Skeletal muscle tissue (tissue), 3 donors: ENCODE measurements at regions not wholly inside any gene's neighbourhood (a gene's known extent, or its start where the extent isn't known, plus 50 kb on each side); places are given as distances from the start of the nearest gene placed in this dataset.

ENCODE experiments used
- H3K27ac ChIP-seq: one replicate; pipeline ENCODE4 v1.7.0; 2013; ENCODE audit warnings: mild to moderate bottlenecking, low read depth, low read length, inconsistent platforms
- H3K27me3 ChIP-seq, 3 donors: one replicate each; pipeline ENCODE4 v1.7.0; 2013; ENCODE audit warnings: low read length in 3 of 3; ENCODE audit not compliant: control insufficient read depth in 3 of 3, insufficient read depth in 3 of 3
- H3K36me3 ChIP-seq, 3 donors: one replicate each; pipeline ENCODE4 v1.7.0; 2013; ENCODE audit warnings: low read length in 3 of 3; ENCODE audit not compliant: control insufficient read depth in 3 of 3, insufficient read depth in 3 of 3
- H3K4me1 ChIP-seq, 3 donors: one replicate each; pipeline ENCODE4 v1.7.0; 2013; ENCODE audit warnings: low read length in 3 of 3, mild to moderate bottlenecking in 3 of 3; ENCODE audit not compliant: control insufficient read depth in 3 of 3, insufficient read depth in 3 of 3
- H3K4me3 ChIP-seq, 3 donors: one replicate each; pipeline ENCODE4 v1.7.0; 2013; ENCODE audit warnings: low read length in 3 of 3
- H3K9ac ChIP-seq, 3 donors: one replicate each; pipeline ENCODE4 v1.7.0; 2013; ENCODE audit warnings: low read length in 3 of 3, mild to moderate bottlenecking in 3 of 3, moderate library complexity in 2 of 3, low read depth in 1 of 3
- H3K9me3 ChIP-seq, 3 donors: one replicate each; pipeline ENCODE4 v1.7.0; 2013; ENCODE audit warnings: low read length in 3 of 3; ENCODE audit not compliant: control insufficient read depth in 3 of 3
- donor health status: Osteomylitis.

DNA sequence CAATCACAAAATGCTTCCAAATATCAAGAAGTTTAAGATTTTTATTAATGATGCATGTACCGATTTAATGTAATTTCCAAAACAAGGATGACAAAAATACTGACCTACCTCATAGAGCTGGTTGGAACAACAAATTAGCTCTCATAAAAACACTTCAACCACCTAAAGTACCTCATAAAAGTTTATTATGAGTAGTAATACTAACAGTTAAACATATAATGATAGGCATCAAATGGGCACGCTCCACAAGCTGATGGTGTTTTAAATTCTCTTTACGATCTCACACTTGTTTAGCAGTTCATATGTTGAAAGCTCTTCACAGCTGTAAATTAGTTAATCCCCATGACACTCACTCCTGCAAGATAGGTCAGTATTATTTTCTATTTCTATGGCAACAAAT lies 150.0 kb upstream of the KIF2A start:
- Histone ChIP-seq H3K27me3 (no peaks in the 10 kb centered on the region), H3K4me3 (no peak overlapping the region), H3K9me3 (peaks cover 0 to 7% (median 0%) of the 10 kb centered on the region in 3 donors), H3K9ac (no peak overlapping the region), H3K4me1 (no peaks in the 10 kb centered on the region), H3K36me3 (no peaks in the 10 kb centered on the region), H3K27ac (no peak overlapping the region)

DNA sequence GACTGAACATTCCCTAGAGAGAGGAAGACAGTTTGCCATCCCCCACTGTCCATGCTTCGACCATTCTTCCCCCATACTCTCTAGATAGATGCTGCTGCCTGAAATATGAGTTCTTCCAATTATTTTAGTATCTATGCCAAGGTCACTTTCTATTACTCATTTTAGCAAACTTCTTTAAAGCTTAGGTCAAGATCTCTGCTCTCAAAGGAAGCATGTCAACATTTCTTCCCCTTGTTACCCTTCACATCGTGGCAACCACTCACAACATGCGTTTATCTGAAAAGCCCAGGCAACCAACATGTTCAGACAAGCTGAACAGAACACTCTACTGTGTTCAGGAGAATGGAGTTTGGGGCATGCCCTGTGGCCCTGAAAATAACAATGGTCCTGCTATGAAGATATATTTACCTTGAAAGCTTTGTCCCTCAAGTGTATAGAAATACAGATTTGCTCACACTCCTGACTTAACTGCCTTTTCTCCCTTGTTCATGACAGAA lies 138.4 kb upstream of the KIF2A start:
- Histone ChIP-seq H3K27me3 (peaks cover 0 to 3% (median 3%) of the 10 kb centered on the region in 3 donors), H3K27ac (no peak overlapping the region), H3K9ac (no peak overlapping the region), H3K9me3 (no peaks in the 10 kb centered on the region), H3K4me3 (no peak overlapping the region), H3K4me1 (no peaks in the 10 kb centered on the region), H3K36me3 (no peaks in the 10 kb centered on the region)

DNA sequence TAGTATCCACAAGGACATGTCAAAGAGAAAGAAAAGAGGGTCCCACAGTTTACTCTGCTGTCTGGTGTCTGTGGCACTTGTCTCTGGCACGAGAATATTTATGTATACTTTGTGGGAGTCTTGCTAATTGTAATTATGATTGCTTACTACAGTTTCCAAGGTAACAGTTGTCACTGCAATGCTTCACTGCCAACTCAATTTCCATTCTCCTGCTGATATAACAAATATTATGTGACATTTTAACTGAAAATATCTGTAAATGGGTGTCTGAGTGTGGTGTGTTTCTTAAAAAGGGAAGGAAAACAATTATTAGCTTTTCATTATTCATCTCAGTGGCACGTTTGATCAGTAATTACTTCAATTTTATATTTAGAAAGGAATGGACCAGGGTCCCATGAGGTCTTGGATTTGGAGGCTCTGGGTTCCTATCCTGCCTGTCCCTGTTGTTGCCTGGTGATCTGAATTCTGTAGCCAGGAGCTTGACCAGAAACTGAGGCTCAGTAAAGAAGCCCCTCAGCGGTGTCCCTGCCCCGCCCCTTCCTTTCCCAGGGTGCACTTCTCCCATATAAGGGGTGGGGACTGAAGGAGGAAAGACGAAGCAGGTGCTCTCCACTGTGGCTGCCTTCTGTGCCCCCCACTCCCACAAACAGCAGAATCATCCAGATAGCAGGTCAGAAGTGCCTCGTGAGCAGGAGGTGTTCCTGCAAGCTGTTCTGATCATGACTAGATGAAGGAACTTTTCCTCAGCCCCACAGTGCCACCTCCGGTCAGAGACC lies 137.3 kb upstream of the KIF2A start:
- Histone ChIP-seq H3K27ac (no peak overlapping the region), H3K27me3 (peaks cover 0 to 3% (median 3%) of the 10 kb centered on the region in 3 donors), H3K9me3 (no peaks in the 10 kb centered on the region), H3K36me3 (no peaks in the 10 kb centered on the region), H3K9ac (no peak overlapping the region), H3K4me3 (no peak overlapping the region), H3K4me1 (no peaks in the 10 kb centered on the region)

DNA sequence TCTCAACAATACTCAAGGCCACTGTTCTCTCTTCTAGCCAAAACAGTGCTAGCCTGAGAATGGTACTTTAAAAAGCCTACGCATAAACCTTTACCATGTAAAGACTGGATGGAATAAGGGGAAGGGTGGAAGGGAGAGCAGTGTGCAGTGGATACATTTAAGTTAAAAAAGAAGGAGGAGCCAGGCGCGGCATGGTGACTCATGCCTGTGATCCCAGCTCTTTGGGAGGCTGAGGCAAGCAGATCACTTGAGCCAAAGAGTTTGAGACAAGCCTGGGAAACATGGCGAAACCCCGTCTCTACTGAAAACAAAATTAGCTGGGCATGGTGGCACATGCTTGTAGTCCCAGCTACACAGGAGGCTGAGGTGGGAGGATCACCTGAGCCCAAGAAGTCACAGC lies 127.7 kb upstream of the KIF2A start:
- Histone ChIP-seq H3K9ac (no peak overlapping the region), H3K27ac (no peak overlapping the region), H3K4me3 (no peak overlapping the region), H3K36me3 (no peaks in the 10 kb centered on the region), H3K27me3 (no peaks in the 10 kb centered on the region), H3K4me1 (no peaks in the 10 kb centered on the region), H3K9me3 (no peaks in the 10 kb centered on the region)

DNA sequence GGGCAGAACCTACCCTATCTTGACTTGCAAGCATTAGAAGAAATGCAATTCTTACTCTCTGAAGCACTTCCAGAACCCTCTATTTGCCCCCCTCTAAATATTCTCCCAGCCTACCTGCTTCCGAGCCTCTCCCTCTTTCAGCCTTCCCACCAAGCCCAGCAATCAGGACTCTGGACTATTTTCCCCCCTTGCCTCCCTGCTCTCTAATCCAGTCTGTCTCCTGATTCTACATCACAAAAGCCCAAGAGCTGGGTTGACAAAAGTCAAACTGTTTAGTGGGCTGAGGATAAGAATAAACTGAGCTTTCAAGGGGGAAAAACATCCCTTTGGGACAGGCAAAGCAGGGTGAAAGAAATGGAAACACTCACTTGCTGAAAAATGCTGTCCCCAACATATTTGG lies 123.2 kb upstream of the KIF2A start:
- Histone ChIP-seq H3K36me3 (no peaks in the 10 kb centered on the region), H3K4me1 (no peaks in the 10 kb centered on the region), H3K9me3 (no peaks in the 10 kb centered on the region), H3K27me3 (no peaks in the 10 kb centered on the region), H3K4me3 (no peak overlapping the region), H3K27ac (no peak overlapping the region), H3K9ac (no peak overlapping the region)

DNA sequence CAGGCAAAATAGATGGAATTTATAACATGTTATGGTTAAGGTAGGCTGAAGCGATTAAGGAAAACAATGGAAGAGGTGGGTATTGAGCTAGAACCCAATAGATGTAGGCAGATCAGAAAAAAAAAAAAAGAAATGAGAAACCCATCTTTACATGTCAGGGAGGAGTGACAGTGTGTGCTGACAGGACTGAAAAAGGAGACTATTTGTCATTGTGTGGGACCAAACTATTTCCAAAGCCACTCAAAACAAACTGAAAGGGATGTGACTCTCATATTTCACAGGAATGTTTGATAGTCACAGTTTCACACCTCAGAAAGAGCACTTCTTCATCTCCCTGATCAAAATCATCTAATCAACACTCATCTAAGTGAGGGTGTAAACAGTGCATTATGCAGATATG lies 122.3 kb upstream of the KIF2A start:
- Histone ChIP-seq H3K27me3 (peaks cover 0 to 4% (median 0%) of the 10 kb centered on the region in 3 donors), H3K27ac (no peak overlapping the region), H3K36me3 (no peaks in the 10 kb centered on the region), H3K4me3 (no peak overlapping the region), H3K4me1 (no peaks in the 10 kb centered on the region), H3K9me3 (no peaks in the 10 kb centered on the region), H3K9ac (no peak overlapping the region)

DNA sequence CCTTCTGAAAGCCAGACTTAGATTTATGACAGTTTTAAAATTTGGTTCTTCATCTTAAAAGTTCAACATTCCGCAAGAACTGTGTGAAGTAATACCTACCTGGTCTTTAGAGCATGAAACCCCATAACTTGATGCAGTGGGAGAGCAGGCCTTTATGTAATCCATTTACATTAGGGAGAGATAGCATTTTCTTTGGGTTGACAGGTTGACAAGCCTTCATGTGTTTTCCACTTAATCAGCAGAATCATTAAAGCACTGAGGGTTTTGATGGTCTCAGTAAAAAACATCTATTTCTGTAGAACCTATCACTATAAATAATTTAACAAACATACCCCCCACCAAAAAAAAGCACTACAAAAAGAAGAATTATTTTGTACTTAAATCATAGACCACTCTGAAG lies 121.6 kb upstream of the KIF2A start:
- Histone ChIP-seq H3K4me1 (no peaks in the 10 kb centered on the region), H3K36me3 (no peaks in the 10 kb centered on the region), H3K4me3 (no peak overlapping the region), H3K27ac (no peak overlapping the region), H3K9ac (no peak overlapping the region), H3K27me3 (peaks cover 0 to 4% (median 0%) of the 10 kb centered on the region in 3 donors), H3K9me3 (no peaks in the 10 kb centered on the region)

DNA sequence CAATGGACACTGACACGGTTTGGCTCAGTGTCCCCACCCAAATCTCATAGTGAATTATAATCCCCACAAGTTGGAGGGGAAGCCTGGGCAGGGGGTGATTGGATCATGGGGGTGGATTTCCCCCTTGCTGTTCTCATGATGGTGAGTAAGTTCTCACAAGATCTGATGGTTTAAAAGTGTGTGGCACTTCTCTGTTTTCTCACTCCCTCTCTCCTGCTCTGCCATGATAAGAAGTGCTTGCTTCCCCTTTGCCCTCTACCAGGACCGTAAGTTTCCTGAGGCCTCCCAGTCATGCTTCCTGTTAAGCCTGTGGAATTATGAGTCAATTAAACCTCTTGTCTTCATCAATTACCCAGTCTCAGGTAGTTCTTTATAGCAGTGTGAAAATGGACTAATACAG lies 115.8 kb upstream of the KIF2A start:
- H3K4me3 ChIP-seq = no peak overlapping the region
- no peaks in the 10 kb centered on the region for H3K36me3 ChIP-seq
- peaks cover 0 to 2% (median 0%) of the 10 kb centered on the region in 3 donors for H3K9me3 ChIP-seq
- no peaks in the 10 kb centered on the region for H3K4me1 ChIP-seq
- no peak overlapping the region for H3K9ac ChIP-seq
- no peak overlapping the region for H3K27ac ChIP-seq
- peaks cover 0 to 4% (median 0%) of the 10 kb centered on the region in 3 donors for H3K27me3 ChIP-seq

DNA sequence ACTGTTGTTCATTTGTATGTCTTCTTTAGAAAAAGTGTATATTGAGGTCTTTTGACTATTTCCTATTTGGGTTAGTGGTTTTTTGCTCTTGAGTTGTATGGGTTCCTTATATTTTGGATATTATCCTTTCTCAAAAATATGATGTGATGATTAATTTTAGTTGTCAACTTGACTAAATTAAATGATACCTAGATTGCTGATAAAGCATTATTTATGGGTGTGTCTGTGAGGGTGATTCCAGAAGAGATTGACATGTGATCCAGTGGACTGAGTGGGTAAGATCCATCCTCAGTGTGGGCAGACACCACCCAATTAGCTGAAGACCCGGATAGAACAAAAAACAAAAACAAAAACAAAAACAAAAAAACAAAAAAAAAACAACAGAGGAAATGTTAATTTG lies 115.1 kb upstream of the KIF2A start:
- Histone ChIP-seq H3K4me1 (no peaks in the 10 kb centered on the region), H3K27me3 (peaks cover 0 to 4% (median 0%) of the 10 kb centered on the region in 3 donors), H3K4me3 (no peak overlapping the region), H3K27ac (no peak overlapping the region), H3K9ac (no peak overlapping the region), H3K9me3 (peaks cover 0 to 2% (median 0%) of the 10 kb centered on the region in 3 donors), H3K36me3 (no peaks in the 10 kb centered on the region)

DNA sequence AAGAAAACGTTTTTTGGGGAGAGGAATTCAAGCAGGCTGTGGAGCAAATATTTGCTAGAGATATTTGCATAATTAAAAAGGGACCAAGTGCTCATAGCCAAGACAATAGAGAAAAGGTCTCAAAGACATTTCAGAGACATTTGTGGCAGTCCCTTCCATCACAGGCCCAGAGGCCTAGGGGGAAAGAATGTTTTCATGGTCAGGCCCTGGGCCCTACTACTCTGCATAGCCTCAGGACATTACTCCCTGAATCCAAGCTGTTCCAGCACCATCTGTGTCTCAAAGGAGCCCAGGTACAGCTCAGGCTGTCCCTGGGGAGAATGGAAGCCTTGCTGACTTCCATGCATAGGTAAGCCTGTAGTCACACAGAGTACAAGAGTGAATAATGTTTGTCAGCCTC lies 113.0 kb upstream of the KIF2A start:
- Histone ChIP-seq H3K4me3 (no peak overlapping the region), H3K27me3 (peaks cover 0 to 4% (median 0%) of the 10 kb centered on the region in 3 donors), H3K27ac (no peak overlapping the region), H3K36me3 (no peaks in the 10 kb centered on the region), H3K4me1 (no peaks in the 10 kb centered on the region), H3K9ac (no peak overlapping the region), H3K9me3 (peaks cover 0 to 2% (median 0%) of the 10 kb centered on the region in 3 donors)
